ENCODE measurements at regions not wholly inside any gene's neighbourhood (a gene's known extent, or its start where the extent isn't known, plus 50 kb on each side); places are given as distances from the start of the nearest gene placed in this dataset.
A peak's percentile ranks its signal among the peaks of the same experiment; 100 is the strongest.

- no peaks in the 10 kb centered on the region for H4K20me1 ChIP-seq (ENCODE audit: insufficient read depth)
- H3K27me3 ChIP-seq (ENCODE audit: insufficient read depth, low read depth, low read length): no peaks in the 10 kb centered on the region
- H3K9me2 ChIP-seq (ENCODE audit: insufficient read depth, low read length): no peaks in the 10 kb centered on the region
- no peaks in the 10 kb centered on the region for H3F3A ChIP-seq (ENCODE audit: insufficient read depth, low read length, poor library complexity, severe bottlenecking)
- TF ChIP-seq EZH2 (IDR thresholded peaks at IDR 0.05; ENCODE audit: borderline replicate concordance, insufficient read depth, low read length, poor library complexity, severe bottlenecking) (no peak), SMC3 (conservative IDR thresholded peaks at IDR 0.05; ENCODE audit: poor library complexity) (no peak), EP300 (conservative IDR thresholded peaks at IDR 0.05; ENCODE audit: poor library complexity, severe bottlenecking) (no peak), CTCF (IDR thresholded peaks at IDR 0.05; ENCODE audit: poor library complexity, severe bottlenecking) (no peak), POLR2AphosphoS5 (IDR thresholded peaks at IDR 0.05) (peak; percentile 63), MXI1 (conservative IDR thresholded peaks at IDR 0.05; ENCODE audit: poor library complexity, severe bottlenecking) (no peak), TAF1 (IDR thresholded peaks at IDR 0.05; ENCODE audit: low read depth) (no peak), RAD21 (conservative IDR thresholded peaks at IDR 0.05) (no peak)
- H3K4me2 ChIP-seq (ENCODE audit: low read length): no peak overlapping the region
- H3K9ac ChIP-seq (ENCODE audit: low read length): no peak overlapping the region
- H3K36me3 ChIP-seq (ENCODE audit: insufficient read depth, low read length): no peaks in the 10 kb centered on the region
- no peaks in the 10 kb centered on the region for H3K79me2 ChIP-seq (replicated peaks; ENCODE audit: insufficient read depth, low read length)
- no peak overlapping the region for H3K4me3 ChIP-seq (ENCODE audit: low read length)
- H2AFZ ChIP-seq (ENCODE audit: low read depth, low read length): no peak overlapping the region
- no peaks in the 10 kb centered on the region for H3K9me3 ChIP-seq (ENCODE audit: low read length)
- peak overlapping the region; percentile 58 for H3K27ac ChIP-seq (ENCODE audit: low read length)
Measured at GRCh38 chr3:99250272-99250671, 348.8 kb upstream of the DCBLD2 start.

- Histone ChIP-seq H3K27ac (ENCODE audit: low read length) (peak overlapping the region; percentile 58), H3K4me2 (ENCODE audit: low read length) (no peak overlapping the region), H3F3A (ENCODE audit: insufficient read depth, low read length, poor library complexity, severe bottlenecking) (no peaks in the 10 kb centered on the region), H4K20me1 (ENCODE audit: insufficient read depth) (no peaks in the 10 kb centered on the region), H2AFZ (ENCODE audit: low read depth, low read length) (no peak overlapping the region), H3K36me3 (ENCODE audit: insufficient read depth, low read length) (no peaks in the 10 kb centered on the region), H3K79me2 (replicated peaks; ENCODE audit: insufficient read depth, low read length) (no peaks in the 10 kb centered on the region), H3K9me2 (ENCODE audit: insufficient read depth, low read length) (no peaks in the 10 kb centered on the region), H3K9me3 (ENCODE audit: low read length) (no peaks in the 10 kb centered on the region), H3K27me3 (ENCODE audit: insufficient read depth, low read depth, low read length) (no peaks in the 10 kb centered on the region), H3K9ac (ENCODE audit: low read length) (no peak overlapping the region), H3K4me3 (ENCODE audit: low read length) (no peak overlapping the region)
- no peak for TF ChIP-seq TAF1 (IDR thresholded peaks at IDR 0.05; ENCODE audit: low read depth)
- no peak for TF ChIP-seq EZH2 (IDR thresholded peaks at IDR 0.05; ENCODE audit: borderline replicate concordance, insufficient read depth, low read length, poor library complexity, severe bottlenecking)
- no peak for TF ChIP-seq EP300 (conservative IDR thresholded peaks at IDR 0.05; ENCODE audit: poor library complexity, severe bottlenecking)
- no peak for TF ChIP-seq RAD21 (conservative IDR thresholded peaks at IDR 0.05)
- TF ChIP-seq REST (IDR thresholded peaks at IDR 0.05; ENCODE audit: borderline replicate concordance): no peak
- no peak for TF ChIP-seq MXI1 (conservative IDR thresholded peaks at IDR 0.05; ENCODE audit: poor library complexity, severe bottlenecking)
- no peak for TF ChIP-seq SMC3 (conservative IDR thresholded peaks at IDR 0.05; ENCODE audit: poor library complexity)
- TF ChIP-seq POLR2AphosphoS5 (IDR thresholded peaks at IDR 0.05): no peak
- no peak for TF ChIP-seq CTCF (IDR thresholded peaks at IDR 0.05; ENCODE audit: poor library complexity, severe bottlenecking)
Measured at GRCh38 chr3:99249627-99250026, 348.1 kb upstream of the DCBLD2 start.

Measured in neural cell (in vitro differentiated cells).